H9 (cell line): ENCODE measurements at regions not wholly inside any gene's neighbourhood (a gene's known extent, or its start where the extent isn't known, plus 50 kb on each side); places are given as distances from the start of the nearest gene placed in this dataset.

Experiments
- DNase-seq: peaks from one replicate; pipeline ENCODE4 v3.0.0-alpha.2; 2017
- H2AFZ ChIP-seq: one replicate; pipeline ENCODE4 v1.6.1; 2013; ENCODE audit warnings: mild to moderate bottlenecking, low read length, control low read depth, moderate library complexity
- H2AK5ac ChIP-seq: 2 replicates; pipeline ENCODE4 v1.6.1; 2013; ENCODE audit warnings: low read length, control low read depth, mixed read lengths; ENCODE audit not compliant: insufficient read length
- H2BK120ac ChIP-seq: one replicate; pipeline ENCODE4 v1.6.1; 2013; ENCODE audit warnings: low read depth, mild to moderate bottlenecking, low read length, control low read depth, inconsistent platforms; ENCODE audit not compliant: poor library complexity, severe bottlenecking
- H2BK12ac ChIP-seq: 2 replicates; pipeline ENCODE4 v1.6.1; 2013; ENCODE audit warnings: low read length, control low read depth, mixed read lengths, low read depth; ENCODE audit not compliant: insufficient read length
- H2BK15ac ChIP-seq: 2 replicates; pipeline ENCODE4 v1.6.1; 2013; ENCODE audit warnings: low read depth, low read length, control low read depth
- H2BK20ac ChIP-seq: one replicate; pipeline ENCODE4 v1.6.1; 2013; ENCODE audit warnings: low read depth, mild to moderate bottlenecking, low read length, control low read depth, inconsistent platforms; ENCODE audit not compliant: poor library complexity, severe bottlenecking
- H2BK5ac ChIP-seq: 2 replicates; pipeline ENCODE4 v1.6.1; 2013; ENCODE audit warnings: low read length, control low read depth, mixed read lengths; ENCODE audit not compliant: insufficient read length
- H3K14ac ChIP-seq: 2 replicates; pipeline ENCODE4 v1.6.1; 2013; ENCODE audit warnings: low read length, control low read depth; ENCODE audit not compliant: insufficient read depth
- H3K18ac ChIP-seq: 2 replicates; pipeline ENCODE4 v1.6.1; 2013; ENCODE audit warnings: low read depth, mild to moderate bottlenecking, mixed read lengths, low read length, control low read depth; ENCODE audit not compliant: insufficient read length
- H3K23ac ChIP-seq: 2 replicates; pipeline ENCODE4 v1.6.1; 2013; ENCODE audit warnings: low read length, control low read depth, mixed read lengths, low read depth; ENCODE audit not compliant: insufficient read length
- H3K23me2 ChIP-seq: 2 replicates; pipeline ENCODE4 v1.6.1; 2013; ENCODE audit warnings: low read depth, mild to moderate bottlenecking, mixed read lengths, low read length, control low read depth; ENCODE audit not compliant: insufficient read length, poor library complexity, severe bottlenecking
- H3K27ac ChIP-seq: 2 replicates; pipeline ENCODE4 v1.5.1; 2013; ENCODE audit warnings: low read length, control low read depth, mixed read lengths, low read depth; ENCODE audit not compliant: insufficient read length
- H3K27me3 ChIP-seq: 2 replicates; pipeline ENCODE4 v1.6.1; 2013; ENCODE audit warnings: low read length, control low read depth, inconsistent platforms; ENCODE audit not compliant: insufficient read depth
- H3K4ac ChIP-seq: 2 replicates; pipeline ENCODE4 v1.6.1; 2013; ENCODE audit warnings: low read depth, mild to moderate bottlenecking, control low read depth, inconsistent platforms, low read length, moderate library complexity
- H3K4me1 ChIP-seq: 2 replicates; pipeline ENCODE4 v1.6.1; 2013; ENCODE audit warnings: low read length, control low read depth, inconsistent platforms; ENCODE audit not compliant: insufficient read depth
- H3K4me2 ChIP-seq: 2 replicates; pipeline ENCODE4 v1.6.1; 2013; ENCODE audit warnings: low read length, control low read depth, mixed read lengths; ENCODE audit not compliant: insufficient read length, insufficient read depth
- H3K56ac ChIP-seq: 2 replicates; pipeline ENCODE4 v1.6.1; 2013; ENCODE audit warnings: low read depth, mild to moderate bottlenecking, mixed read lengths, low read length, control low read depth; ENCODE audit not compliant: insufficient read length
- H3K79me1 ChIP-seq: 2 replicates; pipeline ENCODE4 v1.6.1; 2013; ENCODE audit warnings: low read depth, mild to moderate bottlenecking, moderate library complexity, low read length, control low read depth, inconsistent platforms; ENCODE audit not compliant: insufficient read depth, poor library complexity, severe bottlenecking
- H3K79me2 ChIP-seq: 2 replicates; pipeline ENCODE4 v1.6.1; 2013; ENCODE audit warnings: low read length, control low read depth, inconsistent platforms; ENCODE audit not compliant: insufficient read depth
- H3K9ac ChIP-seq: 2 replicates; pipeline ENCODE4 v1.6.1; 2013; ENCODE audit warnings: low read length, control low read depth, mixed read lengths; ENCODE audit not compliant: insufficient read length; ENCODE audit errors: extremely low read depth
- H3K9me3 ChIP-seq: one replicate; pipeline ENCODE4 v1.6.1; 2013; ENCODE audit warnings: low read depth, low read length, inconsistent platforms; ENCODE audit not compliant: control insufficient read depth
- H3T11ph ChIP-seq: one replicate; pipeline ENCODE4 v1.6.1; 2013; ENCODE audit warnings: mild to moderate bottlenecking, low read length, control low read depth, inconsistent platforms
- H4K20me1 ChIP-seq: one replicate; pipeline ENCODE4 v1.6.1; 2013; ENCODE audit not compliant: control insufficient read depth, insufficient read length, insufficient read depth
- H4K5ac ChIP-seq: 2 replicates; pipeline ENCODE4 v1.6.1; 2013; ENCODE audit warnings: low read depth, mild to moderate bottlenecking, mixed read lengths, low read length, control low read depth; ENCODE audit not compliant: insufficient read length
- H4K8ac ChIP-seq: replicated peaks from 2 replicates; pipeline ENCODE4 v1.6.1; 2013; ENCODE audit warnings: low read length, control low read depth, mixed read lengths, low read depth; ENCODE audit not compliant: insufficient read length
- H4K91ac ChIP-seq: 2 replicates; pipeline ENCODE4 v1.6.1; 2013; ENCODE audit warnings: low read depth, mild to moderate bottlenecking, moderate library complexity, mixed read lengths, low read length, control low read depth; ENCODE audit not compliant: insufficient read length
- H3K27ac Mint-ChIP-seq, 3 experiments: 2 replicates in 2 of 3; 3 replicates in 1 of 3; pipeline ENCODE4 v1.8.0; 2020 to 2021; ENCODE audit warnings: mixed read lengths in 3 of 3, mild to moderate bottlenecking in 1 of 3, moderate library complexity in 1 of 3
- H3K27me3 Mint-ChIP-seq: 2 replicates; pipeline ENCODE4 v1.8.0; 2021; ENCODE audit warnings: low read depth, mild to moderate bottlenecking, moderate library complexity, mixed read lengths
- H3K36me3 Mint-ChIP-seq, 3 experiments: 2 replicates in 2 of 3; 3 replicates in 1 of 3; pipeline ENCODE4 v1.8.0; 2020 to 2021; ENCODE audit warnings: low read depth in 3 of 3, mixed read lengths in 3 of 3; ENCODE audit not compliant: insufficient read depth in 1 of 3
- H3K4me1 Mint-ChIP-seq, 2 experiments: 2 replicates each; pipeline ENCODE4 v1.8.0; 2020; ENCODE audit warnings: mixed read lengths in 2 of 2
- H3K4me3 Mint-ChIP-seq, 2 experiments: 2 replicates in 1 of 2; 3 replicates in 1 of 2; pipeline ENCODE4 v1.8.0; 2020 to 2021; ENCODE audit warnings: mild to moderate bottlenecking in 2 of 2, mixed read lengths in 2 of 2, moderate library complexity in 1 of 2
- H3K9me3 Mint-ChIP-seq, 2 experiments: 2 replicates in 1 of 2; 3 replicates in 1 of 2; pipeline ENCODE4 v1.8.0; 2020; ENCODE audit warnings: mild to moderate bottlenecking in 2 of 2, mixed read lengths in 2 of 2, moderate library complexity in 1 of 2
- CTCF ChIP-seq: fragments of 200-600 bp; sonication (generic); conservative IDR thresholded peaks from 3 replicates; pipeline ENCODE4 v1.8.0; 2021; ENCODE audit warnings: antibody characterized with exemption, mild to moderate bottlenecking
- WGBS: extraction: QIAGEN DNeasy Blood & Tissue Kit; methylation state at CpG from one replicate; pipeline ENCODE4 v1.1.7; 2013; ENCODE audit warnings: missing lambda C conversion rate, low lambda C conversion rate, mixed read lengths; ENCODE audit not compliant: insufficient read length; ENCODE audit errors: extremely low coverage; 5-methylcytosine and 5-hydroxymethylcytosine counted together

GRCh38 chr10:83492004-83492403 is 647.3 kb upstream of the GHITM start:
- DNase-seq, result no peak
- no peak overlapping the region for H2BK12ac ChIP-seq
- no peak overlapping the region for H3K9ac ChIP-seq
- no peak overlapping the region for H3K4ac ChIP-seq
- H4K20me1 ChIP-seq, result no peaks in the 10 kb centered on the region
- no peak overlapping the region for H3K18ac ChIP-seq
- H2BK5ac ChIP-seq, result no peak overlapping the region
- no peak overlapping the region for H2AFZ ChIP-seq
- no peak overlapping the region for H3K14ac ChIP-seq
- no CpG with 5 or more reads among the region's 4 CpGs for WGBS
- Mint-ChIP-seq H3K36me3 (no peaks in the 10 kb centered on the region), H3K27me3 (no peaks in the 10 kb centered on the region; the same call in 1 of the 2 replicates), H3K27ac (no peak overlapping the region; a peak in 1 of 7 replicates), H3K4me1 (no peaks in the 10 kb centered on the region), H3K4me3 (no peak overlapping the region), H3K9me3 (no peaks in the 10 kb centered on the region)
- H3K56ac ChIP-seq, result no peak overlapping the region
- no peak overlapping the region for H3K4me2 ChIP-seq
- H2BK20ac ChIP-seq, result no peak overlapping the region
- TF ChIP-seq CTCF, result no peak
- H2BK120ac ChIP-seq, result no peak overlapping the region
- no peak overlapping the region for H4K5ac ChIP-seq
- H3K9me3 ChIP-seq, result no peaks in the 10 kb centered on the region
- H3T11ph ChIP-seq, result no peak overlapping the region
- no peak overlapping the region for H3K23ac ChIP-seq
- no peaks in the 10 kb centered on the region for H3K79me1 ChIP-seq
- no peak overlapping the region for H2AK5ac ChIP-seq
- no peak overlapping the region for H3K27ac ChIP-seq
- no peak overlapping the region for H4K8ac ChIP-seq
- no peaks in the 10 kb centered on the region for H3K23me2 ChIP-seq
- no peaks in the 10 kb centered on the region for H3K79me2 ChIP-seq
- H3K27me3 ChIP-seq, result no peaks in the 10 kb centered on the region
- H4K91ac ChIP-seq, result no peak overlapping the region
- H3K4me1 ChIP-seq, result no peaks in the 10 kb centered on the region
- no peak overlapping the region for H2BK15ac ChIP-seq
